ENCODE measurements at regions not wholly inside any gene's neighbourhood (a gene's known extent, or its start where the extent isn't known, plus 50 kb on each side); places are given as distances from the start of the nearest gene placed in this dataset.
"Not testable (repeated sequence)": the region's sequence is repeated elsewhere in the genome, so short reads cannot be mapped to it uniquely, and the experiment has no call there.

DNA sequence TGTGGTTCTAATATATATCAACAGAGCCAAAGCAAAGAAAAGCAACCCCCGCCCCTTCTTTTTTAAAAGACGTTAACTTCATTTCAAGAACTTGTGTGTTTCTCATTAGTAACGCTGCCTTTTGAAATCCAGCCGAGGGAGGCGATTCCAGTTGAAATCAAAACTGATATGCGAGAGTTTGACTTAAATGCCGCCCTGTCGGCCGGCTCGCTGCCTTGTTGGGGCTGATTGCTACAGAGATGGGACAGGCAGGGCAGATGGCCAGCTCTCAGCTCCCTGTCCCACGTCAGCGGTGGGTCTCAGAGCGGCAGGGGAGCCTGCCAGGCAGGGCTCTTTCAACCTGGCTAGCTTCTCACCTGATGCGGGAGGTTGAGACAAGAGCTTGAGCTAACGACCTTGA is 51.9 kb upstream of the ALX4 start:
- DNase-seq: no peak

DNA sequence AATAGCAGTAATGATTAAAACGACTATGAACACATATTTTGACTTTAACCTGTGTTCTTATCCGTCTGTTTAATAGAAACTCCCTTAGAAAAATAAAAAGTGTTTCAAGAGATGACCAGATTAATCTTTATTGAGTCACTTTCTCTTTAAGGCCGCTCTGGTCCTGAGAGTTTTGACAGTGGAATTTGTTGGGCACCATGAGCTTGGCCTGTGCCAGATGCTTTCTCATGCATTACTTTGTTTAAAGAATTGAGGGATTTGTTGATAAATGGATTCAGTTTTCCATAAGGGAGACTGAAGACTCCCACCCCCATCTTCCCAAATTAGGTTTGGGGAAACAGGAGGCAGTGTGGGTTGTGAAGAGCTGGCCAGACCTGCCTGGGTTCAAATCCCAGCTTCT is 53.2 kb upstream of the ALX4 start:
- no peak for DNase-seq

DNA sequence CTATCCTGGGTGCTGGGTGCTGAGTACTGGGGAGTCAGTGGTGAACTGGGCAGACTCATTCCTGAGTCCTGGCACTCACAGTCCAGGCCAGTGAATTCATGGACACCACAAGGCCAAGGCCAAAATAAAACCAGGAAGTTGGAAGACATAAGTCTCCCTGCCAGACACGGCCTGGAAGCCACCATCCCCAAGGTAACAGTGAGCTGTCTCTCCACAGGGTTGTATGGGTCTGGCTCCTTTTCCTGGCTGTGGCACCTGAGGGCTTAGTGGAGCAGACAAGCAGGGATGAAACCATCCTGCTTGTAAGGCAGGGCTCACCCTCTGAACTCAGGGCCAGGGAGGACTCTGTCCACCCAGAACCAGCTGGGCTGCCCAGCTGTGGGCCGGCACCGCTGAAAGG is 54.7 kb upstream of the ALX4 start:
- DNase-seq: no peak

DNA sequence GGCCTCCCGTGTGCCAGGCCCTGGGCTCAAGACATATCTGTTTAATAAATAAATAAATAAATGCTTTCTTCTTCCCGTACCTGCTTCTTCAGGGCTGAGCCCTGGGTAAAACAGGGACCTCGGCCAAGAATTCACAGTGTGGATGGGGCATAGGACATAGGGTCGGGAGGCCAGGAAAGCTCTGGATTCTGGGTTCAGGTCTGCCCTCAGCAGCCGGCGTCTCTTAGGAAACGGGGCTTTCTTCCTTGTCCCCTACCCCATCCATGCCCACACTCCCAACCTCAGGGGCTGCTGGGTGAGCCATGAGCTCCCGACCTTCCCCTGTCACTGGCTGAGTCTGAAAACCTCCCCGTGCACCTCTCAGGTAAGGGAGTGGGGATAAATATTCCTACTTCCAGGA is 55.7 kb upstream of the ALX4 start:
- no peak for DNase-seq

DNA sequence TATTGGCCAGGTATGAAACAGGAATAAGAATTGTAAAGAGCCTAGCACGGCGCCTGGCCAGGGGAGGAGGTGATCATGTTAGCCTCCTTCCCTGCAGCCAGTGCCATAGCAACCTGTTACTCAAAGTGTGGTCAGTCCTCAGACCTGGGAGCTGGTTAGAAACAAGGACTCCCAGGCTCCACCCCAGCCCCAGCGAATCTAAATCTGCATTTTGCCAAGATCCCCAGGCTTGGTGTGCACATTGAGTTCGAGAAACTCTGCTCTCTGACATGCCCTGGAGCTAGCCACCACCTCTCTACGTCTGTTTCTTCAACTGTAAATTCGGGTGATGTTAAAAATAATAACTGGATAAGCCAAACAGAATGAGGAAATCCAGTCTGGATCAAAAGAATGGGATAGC is 56.1 kb upstream of the ALX4 start:
- no peak for DNase-seq

DNA sequence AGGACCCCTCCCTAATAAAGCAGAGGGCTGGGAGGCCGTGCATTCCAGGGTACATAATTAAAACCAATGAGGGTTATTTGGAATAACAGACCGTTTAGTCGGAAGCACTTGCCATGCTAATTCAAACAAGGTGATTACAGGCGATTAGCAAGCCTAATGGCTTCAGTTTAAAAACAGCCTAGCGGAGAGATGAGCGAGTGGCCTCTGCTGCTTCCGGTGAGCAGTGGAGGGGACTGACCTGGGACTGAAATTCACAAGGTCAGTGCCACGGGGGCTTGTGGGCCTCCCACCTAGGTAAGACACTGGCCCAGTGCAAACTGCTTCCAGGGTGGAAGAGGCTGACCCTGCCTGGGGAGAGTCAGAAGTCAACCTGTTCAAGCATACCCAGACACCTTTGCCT is 56.8 kb upstream of the ALX4 start:
- DNase-seq: no peak

DNA sequence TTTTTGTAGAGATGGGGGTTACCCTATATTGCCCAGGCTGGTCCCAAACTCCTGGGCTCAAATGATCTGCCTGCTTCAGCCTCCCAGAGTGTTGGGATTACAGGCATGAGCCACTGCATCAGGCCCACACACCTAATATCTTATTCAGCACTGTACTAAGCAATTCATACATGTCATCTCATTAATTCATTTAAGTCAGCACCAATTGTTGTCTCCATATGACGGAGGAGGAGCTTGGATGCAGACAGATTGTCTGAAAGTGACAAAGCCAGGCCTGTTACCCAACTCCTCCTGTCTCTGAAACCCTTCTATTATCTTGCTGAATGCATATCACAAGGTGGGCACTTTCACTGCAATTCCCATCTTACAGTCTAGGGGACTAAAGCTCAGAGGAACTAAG is 57.5 kb upstream of the ALX4 start:
- no peak for DNase-seq

DNA sequence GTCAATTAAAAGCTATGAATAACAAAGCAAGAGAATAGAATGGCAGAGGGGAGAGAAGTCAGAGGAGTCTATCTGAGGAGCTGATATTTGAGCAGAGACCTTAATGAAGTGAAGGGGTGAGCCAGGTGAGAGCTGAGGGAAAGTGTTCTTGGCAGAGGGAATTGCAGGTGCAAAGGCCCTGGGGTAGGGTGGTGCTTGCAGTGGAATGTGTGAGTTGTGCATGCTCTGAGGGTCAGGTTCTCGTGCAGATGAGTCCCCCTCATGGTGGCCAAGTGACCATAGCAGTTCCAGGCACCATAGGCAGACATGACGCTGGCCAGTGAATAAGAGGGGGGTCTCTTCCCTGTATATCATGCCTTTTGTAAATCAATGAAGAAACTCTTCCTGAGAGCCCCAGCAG is 58.9 kb upstream of the ALX4 start:
- DNase-seq: no peak

DNA sequence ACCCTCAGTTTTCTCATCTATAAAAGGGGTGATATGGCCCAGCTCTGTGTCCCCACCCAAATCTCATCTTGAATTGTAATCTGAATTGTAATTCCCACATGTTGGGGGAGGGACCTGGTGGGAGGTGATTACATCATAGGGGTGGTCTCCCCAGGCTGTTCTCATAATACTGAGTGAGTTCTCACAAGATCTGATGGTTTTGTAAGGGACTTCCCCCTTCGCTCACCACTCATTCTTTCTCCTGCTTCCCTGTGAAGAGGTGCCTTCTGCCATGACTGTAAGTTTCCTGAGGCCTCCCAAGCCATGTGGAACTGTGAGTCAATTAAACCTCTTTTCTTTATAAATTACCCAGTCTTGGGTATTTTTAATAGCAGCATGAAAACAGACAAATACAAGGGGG is 61.1 kb upstream of the ALX4 start:
- DNase-seq: not testable (repeated sequence)

DNA sequence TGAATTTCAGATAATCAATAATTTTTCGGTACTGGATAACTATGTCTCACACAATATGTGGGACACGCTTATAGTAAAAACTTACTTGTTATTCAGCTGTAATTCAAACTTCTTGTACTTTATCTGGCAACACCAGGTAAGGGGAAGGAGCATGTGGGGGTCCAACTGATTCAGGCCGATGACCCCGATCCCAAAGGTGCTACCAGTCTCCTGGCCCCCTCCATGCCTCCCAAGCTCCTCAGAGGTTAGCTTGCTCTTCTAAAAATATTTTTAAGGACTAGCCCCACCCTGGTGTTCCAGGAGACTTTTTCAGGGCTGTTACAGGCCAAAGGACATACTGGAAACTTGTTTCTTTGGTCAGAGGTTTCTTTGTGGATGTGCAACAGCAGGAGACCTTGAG is 61.8 kb upstream of the ALX4 start:
- DNase-seq: no peak

DNA sequence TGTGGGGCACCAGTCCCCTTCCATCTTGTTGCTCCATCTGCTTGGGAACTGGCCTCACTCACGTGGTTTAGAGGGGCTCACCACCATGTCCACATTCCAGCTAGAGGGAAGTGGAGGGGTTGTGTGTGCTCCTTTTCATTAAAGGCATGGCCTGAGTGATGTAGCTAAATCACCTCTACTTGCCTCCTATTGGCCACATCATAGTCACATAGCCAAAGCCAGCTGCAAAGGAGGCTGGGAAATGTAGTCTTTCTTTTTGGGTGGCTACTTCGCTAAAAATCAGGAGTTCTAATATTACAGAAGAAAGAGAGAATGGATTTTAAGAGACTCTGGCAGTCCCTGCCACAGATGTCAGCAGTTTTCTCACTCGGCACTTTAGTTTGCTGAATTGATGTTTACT is 63.0 kb upstream of the ALX4 start:
- DNase-seq: no peak

DNA sequence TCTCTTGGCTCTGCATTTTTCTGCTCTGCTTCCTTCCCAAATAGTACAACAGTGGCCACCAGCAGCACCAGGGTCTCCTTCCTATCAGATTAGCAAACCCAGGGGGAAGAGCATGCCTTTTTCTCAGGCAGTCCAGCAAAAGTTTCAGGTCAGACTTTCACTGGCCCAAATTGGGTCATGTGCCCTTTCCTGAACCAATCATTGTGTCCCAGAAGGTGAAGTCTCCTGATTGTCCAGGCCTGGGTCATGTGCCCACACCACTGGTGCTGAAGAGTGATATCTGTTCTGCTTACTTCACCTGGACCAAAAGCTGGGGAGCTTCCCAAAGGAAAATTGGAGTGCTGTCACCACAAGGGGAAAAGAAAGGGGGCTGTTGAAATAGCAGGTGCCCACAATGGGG is 64.1 kb upstream of the ALX4 start:
- DNase-seq: no peak

DNA sequence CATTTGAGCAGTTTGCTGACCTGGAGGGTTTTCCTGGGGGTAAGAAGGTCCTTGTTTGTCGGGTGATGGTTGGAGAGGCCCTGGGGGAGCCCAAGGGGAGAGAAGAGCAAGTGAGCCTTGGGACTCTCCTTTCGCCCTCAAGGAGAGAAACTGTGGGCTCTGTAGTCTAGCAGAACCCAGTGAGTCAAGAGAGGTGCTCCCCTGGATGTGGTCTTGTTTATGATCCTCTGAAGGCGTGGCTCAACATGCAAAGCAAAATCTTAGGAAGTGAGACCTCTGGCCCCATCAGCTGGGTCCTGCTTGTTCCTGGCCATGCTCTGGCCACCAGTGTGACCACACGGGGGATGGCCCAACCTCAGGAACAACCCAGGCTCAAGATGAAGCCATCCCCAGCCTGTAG is 66.5 kb upstream of the ALX4 start:
- DNase-seq: no peak

DNA sequence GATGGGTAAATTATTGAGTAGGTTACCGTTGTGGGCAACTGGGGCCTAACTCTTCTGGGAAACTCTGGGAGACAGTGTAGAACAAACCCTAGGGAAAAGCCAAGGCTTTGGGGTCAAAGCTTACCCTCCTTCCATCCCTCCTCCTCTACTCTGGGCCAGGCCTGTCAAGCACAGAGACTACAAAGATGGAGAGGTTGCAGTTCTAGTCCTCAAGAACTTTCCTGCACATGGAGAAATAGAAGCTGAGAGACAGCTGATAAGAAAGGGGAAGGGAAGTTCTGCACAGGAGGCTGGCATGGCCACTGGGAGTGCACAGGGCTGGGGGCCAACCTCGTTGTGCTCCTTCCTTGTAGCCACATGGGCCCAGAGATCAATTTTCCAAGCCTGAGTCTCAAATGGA is 67.2 kb upstream of the ALX4 start:
- no peak for DNase-seq

DNA sequence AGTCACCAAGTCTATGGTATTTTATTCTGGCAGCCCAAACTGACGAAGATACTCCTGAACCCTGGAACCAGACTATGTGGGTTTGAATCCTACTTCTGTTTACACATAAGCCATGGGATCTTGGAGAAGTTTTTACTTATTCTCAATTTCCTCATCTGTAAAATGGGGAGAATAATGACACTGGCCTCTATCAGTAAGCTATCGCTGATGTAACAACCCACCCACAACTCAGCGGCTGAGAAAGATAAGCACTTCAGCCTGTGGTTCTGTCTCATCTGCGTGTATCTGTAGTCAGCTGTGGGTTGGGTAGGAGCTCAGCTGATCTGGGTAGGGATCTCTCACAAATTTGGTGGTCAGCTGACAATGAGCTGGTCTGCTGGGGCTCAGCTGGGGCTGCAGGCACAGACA is 68.0 kb upstream of the ALX4 start:
- no peak for DNase-seq

DNA sequence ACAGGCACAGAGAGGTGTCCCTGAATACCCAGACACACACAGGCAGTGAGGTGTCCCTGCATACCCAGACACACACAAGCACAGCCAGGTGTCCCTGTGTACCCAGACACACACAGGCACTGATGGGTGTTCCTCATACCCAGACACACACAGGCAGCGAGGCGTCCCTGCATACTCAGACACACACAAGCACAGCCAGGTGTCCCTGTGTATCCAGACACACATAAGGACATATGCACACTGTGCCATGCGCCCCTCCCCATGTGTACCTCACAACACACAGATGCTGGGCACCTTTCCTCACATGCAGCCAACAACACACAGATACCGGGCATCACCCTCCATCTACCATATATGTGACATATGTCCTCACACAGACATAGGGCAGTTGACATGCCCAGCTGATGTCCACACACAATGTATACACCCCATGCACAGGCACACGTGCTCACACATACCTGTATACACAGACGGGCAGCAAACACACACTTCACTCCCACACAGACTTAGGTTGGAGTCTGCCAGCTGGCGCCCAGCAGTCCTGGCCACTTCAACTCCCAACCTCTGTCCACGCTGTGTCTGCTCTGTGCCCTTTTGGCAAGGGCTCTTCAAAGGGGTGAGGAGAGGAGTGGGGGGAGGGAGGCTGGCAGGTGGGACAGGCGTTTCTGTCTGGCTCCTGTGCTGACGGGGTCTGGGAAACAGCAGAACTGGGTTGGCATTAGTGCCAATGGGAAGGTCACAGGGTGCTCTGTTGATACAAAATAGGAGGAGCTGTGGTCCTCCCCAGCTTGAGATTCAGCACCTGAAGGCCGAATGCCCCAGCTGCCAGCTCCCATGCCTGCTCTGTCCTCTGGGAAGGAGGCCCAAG is 69.4 kb upstream of the ALX4 start:
- no peak for DNase-seq

DNA sequence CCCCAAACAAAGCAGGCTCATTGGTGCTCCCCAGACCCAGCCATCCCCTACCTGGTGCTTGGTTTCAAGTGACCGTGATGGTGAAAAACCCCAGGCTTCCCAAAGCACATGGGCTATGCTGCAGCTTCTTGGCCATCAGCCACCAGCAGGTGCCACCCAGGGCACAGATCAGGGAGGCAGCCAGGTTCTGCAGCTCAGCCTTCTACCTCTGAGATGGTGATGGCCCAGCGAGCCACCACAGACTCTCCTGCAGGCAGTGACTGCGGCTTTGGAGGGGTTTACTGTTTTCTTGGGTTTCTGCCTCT is 70.0 kb upstream of the ALX4 start:
- no peak for DNase-seq

DNA sequence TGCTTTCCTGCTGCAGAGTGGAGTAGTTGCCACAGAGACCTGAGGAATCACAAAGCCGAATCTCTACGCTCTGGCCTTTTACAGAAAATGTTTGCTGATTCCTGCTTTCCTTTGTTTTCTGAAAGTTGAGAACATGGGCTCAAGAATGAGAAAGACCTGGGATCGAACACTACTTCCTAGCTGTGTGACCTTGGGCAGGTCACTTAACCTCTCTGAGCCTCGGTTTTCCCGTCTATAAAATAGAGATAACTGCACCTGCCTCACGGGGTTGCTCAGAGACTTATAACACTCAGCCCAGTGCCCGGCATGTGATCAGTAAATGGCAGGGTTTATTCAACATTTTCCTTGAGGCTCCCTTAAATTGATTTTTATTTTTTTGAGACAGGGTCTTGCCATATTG is 70.9 kb upstream of the ALX4 start:
- DNase-seq: no peak

DNA sequence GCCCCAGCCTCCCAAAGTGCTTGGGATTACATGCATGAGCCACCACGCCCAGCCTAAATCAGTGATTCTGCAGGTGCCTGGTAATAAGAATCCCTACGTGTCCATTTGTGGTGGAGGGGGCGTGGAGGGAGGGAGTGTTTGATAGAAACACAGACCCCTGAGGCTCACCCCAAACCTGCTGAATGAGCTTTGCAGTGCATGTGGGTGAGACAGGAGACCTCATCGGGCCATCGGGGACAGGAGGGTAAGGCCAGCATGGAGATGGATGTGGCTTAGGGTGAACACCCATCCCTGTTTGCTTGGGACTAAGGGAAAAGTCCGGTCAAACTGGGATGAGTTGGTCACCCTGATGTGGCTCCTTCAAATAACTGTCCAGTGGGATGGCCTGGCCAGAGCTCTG is 71.3 kb upstream of the ALX4 start:
- no peak for DNase-seq

DNA sequence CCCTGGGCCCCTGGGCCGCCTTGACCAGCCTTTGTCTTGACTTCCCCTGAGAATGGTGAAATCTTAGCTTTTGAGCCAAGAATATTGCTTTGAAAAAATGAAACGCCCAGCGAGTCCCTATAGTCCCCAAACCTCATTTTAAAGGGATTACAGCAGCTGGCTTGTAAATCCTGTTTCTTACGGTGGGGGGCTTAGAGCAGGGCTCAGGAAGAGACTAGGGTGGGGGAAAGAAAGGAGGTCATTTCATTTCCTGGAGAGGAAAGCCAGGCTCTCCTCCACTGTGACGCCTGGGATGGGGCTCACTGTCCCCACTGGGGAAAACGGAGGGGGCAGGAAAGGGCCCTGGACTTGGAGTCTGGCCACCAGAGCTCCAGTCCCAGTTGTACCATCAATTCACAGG is 72.2 kb upstream of the ALX4 start:
- DNase-seq: no peak

DNA sequence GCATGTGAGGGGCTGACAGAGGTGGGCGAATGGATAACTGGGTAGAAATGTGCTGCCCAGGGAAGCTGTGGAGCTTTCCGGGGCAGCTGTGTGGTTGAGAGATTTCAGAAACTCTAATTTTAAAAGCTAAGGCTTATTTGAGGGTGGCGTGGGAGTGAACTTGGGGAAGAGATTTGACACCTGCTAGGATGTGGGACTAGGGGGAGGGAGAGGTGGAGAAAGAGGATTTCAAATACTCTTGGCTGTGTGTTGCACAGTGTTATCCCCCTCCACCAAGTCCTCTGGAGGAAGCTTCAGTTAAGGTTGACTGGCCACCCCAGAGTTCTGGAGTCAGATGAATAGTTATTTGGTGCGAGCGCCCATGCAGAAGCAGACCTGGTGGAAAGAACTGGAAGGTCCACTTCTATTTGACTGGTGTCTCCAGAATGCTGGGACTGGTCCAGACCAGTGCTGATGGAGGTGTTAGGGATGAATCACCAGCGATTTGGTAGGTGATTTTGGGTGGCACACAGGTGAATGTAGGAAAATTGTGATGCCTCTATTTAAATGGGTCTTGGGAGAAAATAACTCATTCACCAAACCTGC is 72.8 kb upstream of the ALX4 start:
- no peak for DNase-seq

DNA sequence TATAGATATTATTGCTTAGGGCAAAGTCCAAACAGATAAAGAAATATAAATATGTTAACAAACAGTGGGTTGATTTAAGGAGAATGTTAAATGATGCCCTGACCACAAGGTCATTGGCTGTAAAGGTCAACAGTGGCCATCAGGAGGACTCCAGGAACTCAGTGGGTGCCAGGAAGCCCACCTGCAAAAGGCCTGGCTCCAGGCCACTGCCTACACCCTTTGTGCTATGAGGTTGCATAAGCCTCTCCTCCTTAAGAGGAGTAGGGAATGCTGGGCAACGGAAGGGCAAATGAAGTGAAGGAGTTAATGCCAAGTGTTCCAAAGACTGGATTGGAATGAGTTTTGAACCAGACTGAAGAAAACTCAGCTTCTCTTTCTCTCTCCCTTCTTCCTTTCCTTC is 73.3 kb upstream of the ALX4 start:
- no peak for DNase-seq

DNA sequence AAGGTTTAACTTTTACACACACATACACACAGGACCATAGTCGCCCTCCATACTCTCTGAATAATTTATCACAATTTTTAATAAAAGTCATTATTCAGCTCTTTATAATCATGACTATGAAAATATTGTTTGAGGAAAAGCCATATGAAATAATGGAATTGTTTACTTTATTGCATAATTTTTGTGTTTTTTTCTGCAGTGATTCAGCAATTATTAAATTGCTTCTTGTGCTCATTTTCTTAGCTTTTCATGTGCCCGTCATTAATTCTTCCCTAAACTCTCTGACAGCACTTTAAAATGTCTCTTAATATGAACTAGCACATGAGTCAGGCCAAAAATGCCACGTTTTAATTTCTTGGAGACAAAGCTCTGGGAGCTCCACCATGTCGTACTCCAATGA is 77.5 kb upstream of the ALX4 start:
- no peak for DNase-seq

DNA sequence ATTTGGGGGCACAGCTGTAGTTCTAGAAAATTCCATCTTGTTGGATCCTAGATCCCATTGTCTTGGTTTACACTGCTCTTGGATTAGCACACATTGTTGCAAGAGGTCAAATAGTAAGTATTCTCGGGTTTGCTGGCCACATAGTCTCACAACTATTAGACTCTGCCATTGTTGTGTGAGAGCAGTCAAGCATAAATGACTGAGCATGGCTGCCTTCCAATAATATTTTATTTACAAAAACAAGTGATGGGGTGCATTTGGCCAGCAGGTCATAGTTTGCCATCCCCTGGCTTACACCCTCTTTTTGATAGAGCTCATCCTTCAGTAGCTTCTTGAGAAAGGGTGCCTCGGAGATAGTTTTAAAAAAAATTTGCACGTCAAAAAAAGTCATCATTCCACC is 77.9 kb upstream of the ALX4 start:
- no peak for DNase-seq

All from HCEC 1CT (cell line).